ENCODE measurements at regions not wholly inside any gene's neighbourhood (a gene's known extent, or its start where the extent isn't known, plus 50 kb on each side); places are given as distances from the start of the nearest gene placed in this dataset.

DNA sequence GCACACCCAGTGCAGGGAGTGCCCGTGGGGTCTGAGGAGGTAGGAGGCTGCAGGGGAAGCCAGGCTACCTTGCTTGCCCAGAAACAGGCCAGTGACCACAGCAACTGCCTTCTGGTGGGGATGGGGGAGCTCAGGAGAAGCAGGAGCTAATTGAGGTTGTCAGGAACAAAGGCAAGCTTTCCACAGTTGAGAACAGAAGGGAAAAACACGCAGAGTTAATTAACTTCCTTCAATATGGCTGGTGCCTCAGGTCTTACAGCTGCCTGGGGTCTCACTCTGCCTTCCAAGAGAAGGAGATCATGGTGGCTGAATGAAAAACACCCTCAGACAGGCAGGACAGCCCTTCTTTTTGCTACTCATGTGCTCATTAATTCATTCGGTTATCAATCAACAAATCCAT lies 127.9 kb upstream of the SYT13 start:
- TF ChIP-seq POLR2A (IDR thresholded peaks at IDR 0.05), result no peak
- TF ChIP-seq, protein P1, sequence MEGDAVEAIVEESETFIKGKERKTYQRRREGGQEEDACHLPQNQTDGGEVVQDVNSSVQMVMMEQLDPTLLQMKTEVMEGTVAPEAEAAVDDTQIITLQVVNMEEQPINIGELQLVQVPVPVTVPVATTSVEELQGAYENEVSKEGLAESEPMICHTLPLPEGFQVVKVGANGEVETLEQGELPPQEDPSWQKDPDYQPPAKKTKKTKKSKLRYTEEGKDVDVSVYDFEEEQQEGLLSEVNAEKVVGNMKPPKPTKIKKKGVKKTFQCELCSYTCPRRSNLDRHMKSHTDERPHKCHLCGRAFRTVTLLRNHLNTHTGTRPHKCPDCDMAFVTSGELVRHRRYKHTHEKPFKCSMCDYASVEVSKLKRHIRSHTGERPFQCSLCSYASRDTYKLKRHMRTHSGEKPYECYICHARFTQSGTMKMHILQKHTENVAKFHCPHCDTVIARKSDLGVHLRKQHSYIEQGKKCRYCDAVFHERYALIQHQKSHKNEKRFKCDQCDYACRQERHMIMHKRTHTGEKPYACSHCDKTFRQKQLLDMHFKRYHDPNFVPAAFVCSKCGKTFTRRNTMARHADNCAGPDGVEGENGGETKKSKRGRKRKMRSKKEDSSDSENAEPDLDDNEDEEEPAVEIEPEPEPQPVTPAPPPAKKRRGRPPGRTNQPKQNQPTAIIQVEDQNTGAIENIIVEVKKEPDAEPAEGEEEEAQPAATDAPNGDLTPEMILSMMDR (IDR thresholded peaks at IDR 0.05), result no peak
